Fibroblast of lung (primary cell): ENCODE measurements at regions not wholly inside any gene's neighbourhood (a gene's known extent, or its start where the extent isn't known, plus 50 kb on each side); places are given as distances from the start of the nearest gene placed in this dataset.

Experiments
- DNase-seq, 2 donors: peaks; one replicate each; pipeline versions ENCODE4 v3.0.0 to v3.0.0-alpha.2; 2010; ENCODE audit warnings: low read depth in 2 of 2
- H2AFZ ChIP-seq: 2 replicates; pipeline ENCODE4 v1.5.1; 2012; ENCODE audit warnings: low read length, control low read depth, inconsistent platforms
- H3K27ac ChIP-seq: 2 replicates; pipeline ENCODE4 v1.5.1; 2011; ENCODE audit warnings: low read length, control low read depth; ENCODE audit not compliant: insufficient read depth
- H3K27me3 ChIP-seq: 2 replicates; pipeline ENCODE4 v1.5.1; 2011; ENCODE audit warnings: mild to moderate bottlenecking, low read length; ENCODE audit not compliant: control insufficient read depth, insufficient read depth
- H3K36me3 ChIP-seq: 2 replicates; pipeline ENCODE4 v1.5.1; 2011; ENCODE audit warnings: low read length; ENCODE audit not compliant: control insufficient read depth, insufficient read depth
- H3K4me1 ChIP-seq: 2 replicates; pipeline ENCODE4 v1.5.1; 2011; ENCODE audit warnings: low read length; ENCODE audit not compliant: control insufficient read depth, insufficient read depth; ENCODE audit errors: extremely low read depth
- H3K4me2 ChIP-seq: 2 replicates; pipeline ENCODE4 v1.5.1; 2011; ENCODE audit warnings: low read length, control low read depth; ENCODE audit not compliant: insufficient read depth; ENCODE audit errors: extremely low read depth
- H3K4me3 ChIP-seq, 4 experiments: fragments of 200-600 bp in 1 of 4; sonication (generic) in 1 of 4; replicated peaks in 1 of 4; 2 replicates each; pipeline ENCODE4 v1.5.1; 2011 to 2016; ENCODE audit warnings: low read length in 4 of 4, low read depth in 3 of 4, mild to moderate bottlenecking in 3 of 4, control low read depth in 2 of 4, inconsistent platforms in 1 of 4, mixed read lengths in 1 of 4; ENCODE audit not compliant: insufficient read depth in 1 of 4; ENCODE audit errors: control extremely low read depth in 1 of 4
- H3K79me2 ChIP-seq: 2 replicates; pipeline ENCODE4 v1.5.1; 2012; ENCODE audit warnings: mild to moderate bottlenecking, low read length, inconsistent platforms; ENCODE audit not compliant: control insufficient read depth, insufficient read depth
- H3K9ac ChIP-seq: 2 replicates; pipeline ENCODE4 v1.5.1; 2011; ENCODE audit warnings: mild to moderate bottlenecking, low read length, control low read depth; ENCODE audit not compliant: insufficient read depth
- H3K9me3 ChIP-seq: 2 replicates; pipeline ENCODE4 v1.5.1; 2012; ENCODE audit warnings: low read depth, low read length; ENCODE audit not compliant: control insufficient read depth, insufficient read depth
- H4K20me1 ChIP-seq: 2 replicates; pipeline ENCODE4 v1.5.1; 2011; ENCODE audit warnings: low read length; ENCODE audit not compliant: control insufficient read depth, insufficient read depth; ENCODE audit errors: extremely low read depth
- EZH2 ChIP-seq: IDR thresholded peaks from 2 replicates; pipeline ENCODE4 v1.5.1; 2012; ENCODE audit warnings: low read length, control low read depth, mild to moderate bottlenecking; ENCODE audit errors: missing control alignments
- TF ChIP-seq, protein P1 (sequence below), 2 donors: IDR thresholded peaks in 1 of 2; conservative IDR thresholded peaks in 1 of 2; 1 replicate in 1 of 2; 2 replicates in 1 of 2; pipeline ENCODE4 v1.5.1; 2011 to 2012; ENCODE audit warnings: low read length in 2 of 2, control low read depth in 1 of 2, inconsistent platforms in 1 of 2, low read depth in 1 of 2, mild to moderate bottlenecking in 1 of 2

DNA sequence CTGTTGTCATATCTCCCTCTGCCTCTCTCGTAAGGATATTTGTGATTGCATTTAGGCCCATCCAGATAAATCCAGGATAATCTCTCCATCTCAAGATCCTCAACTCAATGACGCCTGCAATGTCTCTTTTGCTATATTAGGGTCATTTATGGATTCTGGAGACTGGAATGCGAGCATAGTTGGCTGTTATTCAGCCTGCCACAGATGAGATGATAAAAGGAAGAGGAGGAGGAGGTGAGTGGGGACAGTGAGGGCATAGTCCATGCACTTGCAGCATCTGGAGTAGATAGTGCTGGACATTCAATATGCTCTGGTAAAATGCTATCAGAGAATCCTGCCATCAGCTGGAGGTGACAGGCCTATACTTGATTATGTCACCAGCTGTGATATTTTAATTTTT is 131.6 kb upstream of the CACNA1E start:
- no peak overlapping the region for H3K27ac ChIP-seq
- no peak overlapping the region for H3K9ac ChIP-seq
- H3K4me3 ChIP-seq, result no peak overlapping the region
- no peak for TF ChIP-seq EZH2
- TF ChIP-seq, protein P1, sequence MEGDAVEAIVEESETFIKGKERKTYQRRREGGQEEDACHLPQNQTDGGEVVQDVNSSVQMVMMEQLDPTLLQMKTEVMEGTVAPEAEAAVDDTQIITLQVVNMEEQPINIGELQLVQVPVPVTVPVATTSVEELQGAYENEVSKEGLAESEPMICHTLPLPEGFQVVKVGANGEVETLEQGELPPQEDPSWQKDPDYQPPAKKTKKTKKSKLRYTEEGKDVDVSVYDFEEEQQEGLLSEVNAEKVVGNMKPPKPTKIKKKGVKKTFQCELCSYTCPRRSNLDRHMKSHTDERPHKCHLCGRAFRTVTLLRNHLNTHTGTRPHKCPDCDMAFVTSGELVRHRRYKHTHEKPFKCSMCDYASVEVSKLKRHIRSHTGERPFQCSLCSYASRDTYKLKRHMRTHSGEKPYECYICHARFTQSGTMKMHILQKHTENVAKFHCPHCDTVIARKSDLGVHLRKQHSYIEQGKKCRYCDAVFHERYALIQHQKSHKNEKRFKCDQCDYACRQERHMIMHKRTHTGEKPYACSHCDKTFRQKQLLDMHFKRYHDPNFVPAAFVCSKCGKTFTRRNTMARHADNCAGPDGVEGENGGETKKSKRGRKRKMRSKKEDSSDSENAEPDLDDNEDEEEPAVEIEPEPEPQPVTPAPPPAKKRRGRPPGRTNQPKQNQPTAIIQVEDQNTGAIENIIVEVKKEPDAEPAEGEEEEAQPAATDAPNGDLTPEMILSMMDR (conservative IDR thresholded peaks at IDR 0.05 in 1 of 2, IDR thresholded peaks at IDR 0.05 in 1 of 2; ENCODE audit: low read depth in 1 of 2, low read length in 2 of 2), result no peak
- H2AFZ ChIP-seq, result no peak overlapping the region
- no peaks in the 10 kb centered on the region for H3K27me3 ChIP-seq
- no peak for DNase-seq
- no peaks in the 10 kb centered on the region for H3K36me3 ChIP-seq
- no peaks in the 10 kb centered on the region for H3K4me1 ChIP-seq
- H3K79me2 ChIP-seq, result no peaks in the 10 kb centered on the region
- H3K4me2 ChIP-seq, result no peak overlapping the region
- no peaks in the 10 kb centered on the region for H4K20me1 ChIP-seq
- H3K9me3 ChIP-seq, result no peaks in the 10 kb centered on the region

DNA sequence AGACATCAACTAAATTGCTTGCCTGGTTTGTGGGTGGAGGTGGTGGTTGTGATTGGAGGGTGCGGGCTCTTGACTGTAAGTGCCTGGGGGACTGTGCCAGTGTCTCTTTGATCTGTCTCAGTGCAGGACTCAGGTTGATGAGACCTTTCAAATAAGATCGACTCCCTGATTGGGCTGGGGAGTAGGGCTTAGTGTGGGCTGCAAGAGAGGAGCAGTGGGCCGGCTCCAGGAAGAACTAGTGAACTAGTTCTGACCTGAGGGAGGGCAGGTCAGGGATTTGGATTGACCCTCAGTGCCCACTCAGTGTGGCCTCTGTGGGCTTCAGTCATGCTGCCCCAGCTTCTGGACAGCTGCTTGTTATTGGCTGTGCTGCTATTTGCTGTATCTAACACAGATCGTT is 130.6 kb upstream of the CACNA1E start:
- no peak overlapping the region for H3K9ac ChIP-seq
- H2AFZ ChIP-seq, result no peak overlapping the region
- no peaks in the 10 kb centered on the region for H3K27me3 ChIP-seq
- H3K4me3 ChIP-seq, result no peak overlapping the region
- H4K20me1 ChIP-seq, result no peaks in the 10 kb centered on the region
- no peaks in the 10 kb centered on the region for H3K4me1 ChIP-seq
- no peak overlapping the region for H3K27ac ChIP-seq
- H3K36me3 ChIP-seq, result no peaks in the 10 kb centered on the region
- no peak for TF ChIP-seq EZH2
- TF ChIP-seq, protein P1 (conservative IDR thresholded peaks at IDR 0.05 in 1 of 2, IDR thresholded peaks at IDR 0.05 in 1 of 2; ENCODE audit: low read depth in 1 of 2, low read length in 2 of 2), result no peak
- no peak overlapping the region for H3K4me2 ChIP-seq
- DNase-seq, result no peak
- no peaks in the 10 kb centered on the region for H3K9me3 ChIP-seq
- H3K79me2 ChIP-seq, result no peaks in the 10 kb centered on the region

DNA sequence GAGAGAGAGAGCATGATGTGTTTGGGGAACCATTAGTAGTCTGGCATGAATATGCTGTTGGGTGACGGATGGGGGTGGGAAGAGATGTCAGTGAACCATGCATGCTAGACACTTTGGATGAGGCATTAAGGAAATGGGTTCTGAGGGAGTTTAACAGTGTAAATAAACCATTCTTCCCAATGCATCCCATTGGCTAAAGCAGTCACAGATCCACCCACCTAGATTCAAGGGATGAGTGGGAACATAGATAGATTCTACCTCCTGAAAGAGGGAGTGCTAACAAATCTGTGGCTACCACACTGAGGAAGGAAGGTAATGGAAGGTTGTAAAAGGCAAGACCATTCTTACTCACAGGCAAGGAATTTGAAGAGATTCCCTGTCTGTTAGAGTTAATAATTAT is 129.8 kb upstream of the CACNA1E start:
- H3K79me2 ChIP-seq, result no peaks in the 10 kb centered on the region

More for the DNA sequence above, 129.8 kb upstream of the CACNA1E start:
- Histone ChIP-seq H3K4me2 (no peak overlapping the region), H3K27me3 (no peaks in the 10 kb centered on the region), H3K9ac (no peak overlapping the region), H3K9me3 (no peaks in the 10 kb centered on the region), H3K4me3 (no peak overlapping the region), H3K36me3 (no peaks in the 10 kb centered on the region), H2AFZ (no peak overlapping the region), H3K27ac (no peak overlapping the region), H3K4me1 (no peaks in the 10 kb centered on the region), H4K20me1 (no peaks in the 10 kb centered on the region)
- DNase-seq, result no peak
- TF ChIP-seq, protein P1 (conservative IDR thresholded peaks at IDR 0.05 in 1 of 2, IDR thresholded peaks at IDR 0.05 in 1 of 2; ENCODE audit: low read depth in 1 of 2, low read length in 2 of 2), result no peak
- TF ChIP-seq EZH2, result no peak
